ENCODE measurements at regions not wholly inside any gene's neighbourhood (a gene's known extent, or its start where the extent isn't known, plus 50 kb on each side); places are given as distances from the start of the nearest gene placed in this dataset.
"Not testable (repeated sequence)": the region's sequence is repeated elsewhere in the genome, so short reads cannot be mapped to it uniquely, and the experiment has no call there.

DNA sequence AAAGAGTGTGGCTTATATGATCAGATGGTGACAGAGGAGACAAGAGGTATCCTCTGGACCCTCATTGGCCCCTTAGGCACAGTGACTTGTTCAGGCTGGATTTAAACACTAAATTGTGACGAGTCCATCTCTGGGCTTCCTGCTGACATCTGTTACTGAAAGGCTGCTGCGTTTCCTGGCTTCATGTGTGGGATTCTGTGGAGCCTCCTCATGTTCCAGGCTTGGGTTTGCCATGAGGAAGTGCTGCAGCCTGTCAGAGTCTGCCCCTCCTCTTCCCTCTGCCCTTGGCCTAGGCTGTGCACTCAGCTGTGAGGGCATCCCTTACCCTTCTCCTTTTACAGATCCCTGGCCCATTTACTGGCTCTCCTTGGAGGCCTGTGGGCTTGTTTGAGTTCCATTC, 159.1 kb upstream of the TTC29 start:
- no peak for DNase-seq

DNA sequence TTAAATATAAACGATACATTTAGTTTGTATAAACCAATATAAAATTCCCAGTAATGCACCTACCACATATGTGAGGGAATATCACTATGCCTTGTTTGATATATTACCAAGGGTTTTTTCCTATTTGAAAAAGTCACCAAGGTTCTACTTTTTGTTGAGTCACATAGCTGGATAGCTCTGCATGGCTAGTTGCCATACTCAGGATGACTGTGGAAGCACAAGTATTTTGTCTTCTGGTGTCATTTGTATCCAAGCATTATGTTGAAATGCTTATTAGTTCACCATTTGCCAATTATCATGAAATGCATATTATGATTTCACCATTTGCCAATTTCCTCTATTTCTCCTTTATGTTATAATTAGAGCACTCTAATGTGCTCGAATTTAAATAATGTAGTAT, 162.7 kb upstream of the TTC29 start:
- no peak for DNase-seq

DNA sequence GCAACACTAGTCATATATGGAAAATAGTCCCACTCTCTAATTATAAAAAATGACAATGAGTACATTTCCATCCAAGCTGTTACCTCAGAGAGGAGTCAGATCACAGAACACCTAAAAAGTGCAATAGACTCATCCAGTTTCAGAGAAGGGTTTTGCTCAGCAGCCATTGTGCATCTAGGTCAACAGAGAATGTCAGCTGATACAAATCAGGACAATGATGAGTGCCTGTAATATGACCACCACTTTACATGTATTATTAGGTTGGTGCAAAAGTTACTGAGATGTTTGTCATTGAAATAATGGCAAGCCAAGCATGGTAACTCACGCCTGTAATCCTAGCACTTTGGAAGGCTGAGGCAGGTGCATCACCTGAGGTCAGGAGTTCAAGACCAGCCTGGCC, 164.1 kb upstream of the TTC29 start:
- DNase-seq, result no peak

DNA sequence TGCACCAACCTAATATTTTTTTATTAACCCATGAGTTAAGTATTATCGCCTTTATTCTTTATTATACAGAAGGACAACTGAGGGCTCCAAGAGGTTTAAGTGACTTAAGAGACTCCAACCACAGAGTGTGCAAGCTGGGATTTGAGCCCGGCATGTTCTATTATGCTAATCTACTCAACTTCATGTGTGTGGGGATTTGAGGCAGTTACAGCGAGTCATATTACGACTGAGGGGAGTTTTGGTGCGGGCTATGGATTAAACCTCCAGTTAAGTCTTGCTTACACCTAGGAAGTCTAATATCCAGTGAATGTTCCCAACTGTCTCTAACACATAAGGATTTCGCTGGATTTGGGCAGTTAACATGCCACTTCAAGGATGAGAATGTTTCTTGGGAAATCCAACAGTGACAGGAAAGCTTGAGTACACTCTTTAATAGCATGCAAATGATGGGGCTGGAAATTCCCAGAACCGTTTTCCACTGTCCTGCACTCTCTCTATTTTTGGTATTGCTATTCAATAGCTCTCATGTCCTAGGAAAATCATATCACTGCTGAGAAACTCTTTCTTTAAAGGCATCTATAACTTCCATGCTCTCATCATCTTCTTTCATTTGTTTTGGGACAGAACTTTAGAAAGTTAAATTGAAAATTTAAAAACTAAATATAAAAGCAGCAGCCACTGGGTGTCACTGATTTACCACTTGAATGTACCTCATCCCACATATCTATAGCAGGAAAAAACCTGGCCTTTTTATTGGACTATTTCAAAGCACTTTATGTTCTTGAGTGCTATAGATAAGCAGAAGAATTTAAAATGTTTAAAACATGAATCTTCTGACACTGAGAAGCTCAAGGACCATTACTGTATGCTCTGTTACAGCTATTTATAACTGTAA, 165.1 kb upstream of the TTC29 start:
- DNase-seq, result no peak

DNA sequence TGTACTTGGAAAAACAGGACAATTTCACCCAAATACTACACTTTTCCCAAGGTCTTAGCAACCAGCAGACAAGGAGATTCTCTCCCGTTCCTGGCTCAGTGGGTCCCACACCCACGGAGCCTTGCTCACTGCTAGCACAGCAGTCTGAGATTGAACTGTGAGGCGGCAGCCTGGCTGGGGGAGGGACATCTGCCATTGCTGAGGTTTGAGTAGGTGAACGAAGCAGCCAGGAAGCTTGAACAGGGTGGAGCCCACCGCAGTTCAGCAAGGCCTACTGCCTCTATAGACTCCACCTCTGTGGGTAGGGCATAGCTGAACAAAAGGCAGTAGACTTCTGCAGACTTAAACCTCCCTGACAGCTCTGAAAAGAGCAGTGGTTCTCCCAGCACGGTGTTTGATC, 166.5 kb upstream of the TTC29 start:
- DNase-seq, result not testable (repeated sequence)

DNA sequence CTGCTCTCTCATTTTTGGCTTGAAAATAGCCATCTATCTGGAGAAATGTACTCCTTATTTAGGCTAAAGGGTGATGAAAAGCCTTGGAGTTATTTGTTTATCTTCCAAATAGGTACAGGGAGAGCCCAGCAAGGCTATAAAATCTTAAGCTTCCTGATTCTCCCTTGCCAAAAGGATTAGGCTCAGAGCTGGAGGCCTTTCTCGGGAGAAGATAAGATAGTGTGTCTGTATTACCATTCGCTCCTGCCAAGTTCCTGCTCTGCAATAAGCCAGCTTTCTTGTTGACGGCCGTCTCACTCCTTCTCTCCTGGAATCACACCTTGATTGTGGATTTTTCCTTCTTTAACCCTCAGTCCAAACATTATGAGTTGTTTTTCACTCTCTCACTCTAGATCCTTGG, 171.8 kb upstream of the TTC29 start:
- DNase-seq, result no peak

DNA sequence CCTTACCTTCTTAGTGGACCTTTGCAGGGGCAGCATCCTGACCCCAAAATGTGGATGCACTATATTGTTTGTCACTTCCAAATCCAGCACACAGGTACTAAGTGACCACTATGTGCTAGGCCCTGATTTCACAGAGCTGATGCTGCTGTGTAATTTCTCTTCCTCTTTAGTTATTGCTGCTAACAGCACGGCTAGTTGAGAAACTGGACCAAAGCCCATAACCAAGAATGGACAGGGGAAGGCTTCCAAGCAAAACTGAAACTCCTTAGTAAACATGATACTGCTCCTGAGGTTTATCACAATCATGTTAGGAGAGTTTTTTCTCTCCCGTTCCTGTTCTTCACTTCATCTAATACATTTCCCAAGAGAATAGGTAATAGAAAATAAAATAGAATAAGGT, 172.9 kb upstream of the TTC29 start:
- DNase-seq, result no peak

DNA sequence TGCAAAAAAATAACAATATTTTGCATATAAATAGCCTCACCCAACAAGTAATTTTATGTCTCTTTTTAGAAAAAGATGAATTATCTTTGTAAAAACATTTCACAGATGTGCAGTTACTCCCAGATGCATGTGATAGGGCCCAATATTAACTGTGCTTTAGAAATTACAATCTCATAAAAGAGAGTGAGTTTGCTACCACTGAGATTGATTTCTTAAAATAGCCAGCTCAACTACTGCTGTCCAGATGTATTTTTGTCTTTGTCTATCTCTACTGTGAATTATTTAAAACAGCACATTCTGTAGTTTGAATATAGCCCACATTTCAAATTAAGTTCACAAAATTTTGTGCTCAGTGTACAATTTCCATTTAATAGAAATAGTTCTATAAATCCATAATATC, 177.0 kb upstream of the TTC29 start:
- DNase-seq, result no peak

DNA sequence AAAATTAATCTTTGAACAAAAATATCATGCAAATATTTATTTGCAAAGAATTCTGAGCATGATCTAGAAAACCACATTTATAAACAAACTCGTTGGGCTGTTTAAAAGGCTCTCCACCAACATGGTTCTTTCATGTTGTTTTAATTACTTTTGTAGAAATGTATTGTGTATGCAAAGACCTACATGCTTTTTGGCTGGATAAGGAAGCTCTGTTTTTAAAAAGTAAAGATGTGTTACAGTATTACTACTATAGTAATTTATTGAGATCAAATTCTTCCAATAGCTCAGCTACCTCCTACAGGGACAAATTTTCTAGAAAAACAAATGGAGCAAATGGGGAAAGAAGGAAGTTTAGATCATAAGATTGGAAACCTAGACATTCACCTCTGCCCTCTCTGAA, 177.5 kb upstream of the TTC29 start:
- DNase-seq, result no peak

DNA sequence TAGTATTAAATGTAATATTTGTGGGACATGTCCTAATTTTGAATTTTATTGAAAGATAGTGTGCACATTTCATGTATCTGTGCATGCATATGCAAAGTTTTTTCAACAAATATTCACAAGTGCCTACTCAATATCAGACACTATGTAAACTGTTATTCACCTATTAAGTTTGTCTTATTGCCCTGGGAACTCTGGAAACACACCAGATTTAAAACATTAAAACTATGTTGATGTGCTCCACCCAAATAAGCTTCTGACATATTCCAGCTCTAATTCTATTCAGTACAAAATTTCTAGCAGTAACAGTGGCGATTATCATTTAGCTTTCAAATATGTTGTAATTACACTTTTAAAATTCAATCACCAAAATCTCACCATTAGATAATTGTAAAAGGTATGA, 183.1 kb upstream of the TTC29 start:
- DNase-seq, result no peak

DNA sequence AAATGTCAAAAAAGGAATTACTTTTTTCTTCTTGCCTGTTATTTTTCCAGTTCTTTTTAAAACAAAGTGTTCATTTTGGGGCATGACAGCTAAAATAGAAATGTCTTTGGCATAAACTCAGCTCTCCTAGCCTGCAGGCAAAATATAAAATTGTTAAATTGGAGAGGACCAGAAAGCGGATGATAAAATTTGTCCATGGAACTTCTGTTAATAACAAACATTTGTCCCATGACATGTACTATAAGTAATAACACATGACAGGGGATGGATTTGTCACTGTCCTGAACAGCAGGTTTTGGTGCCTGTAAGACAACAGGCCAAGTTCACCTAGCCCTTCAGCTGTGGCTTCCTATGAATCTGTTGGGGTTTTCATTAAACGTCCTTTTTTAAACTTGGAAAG, 184.0 kb upstream of the TTC29 start:
- no peak for DNase-seq

DNA sequence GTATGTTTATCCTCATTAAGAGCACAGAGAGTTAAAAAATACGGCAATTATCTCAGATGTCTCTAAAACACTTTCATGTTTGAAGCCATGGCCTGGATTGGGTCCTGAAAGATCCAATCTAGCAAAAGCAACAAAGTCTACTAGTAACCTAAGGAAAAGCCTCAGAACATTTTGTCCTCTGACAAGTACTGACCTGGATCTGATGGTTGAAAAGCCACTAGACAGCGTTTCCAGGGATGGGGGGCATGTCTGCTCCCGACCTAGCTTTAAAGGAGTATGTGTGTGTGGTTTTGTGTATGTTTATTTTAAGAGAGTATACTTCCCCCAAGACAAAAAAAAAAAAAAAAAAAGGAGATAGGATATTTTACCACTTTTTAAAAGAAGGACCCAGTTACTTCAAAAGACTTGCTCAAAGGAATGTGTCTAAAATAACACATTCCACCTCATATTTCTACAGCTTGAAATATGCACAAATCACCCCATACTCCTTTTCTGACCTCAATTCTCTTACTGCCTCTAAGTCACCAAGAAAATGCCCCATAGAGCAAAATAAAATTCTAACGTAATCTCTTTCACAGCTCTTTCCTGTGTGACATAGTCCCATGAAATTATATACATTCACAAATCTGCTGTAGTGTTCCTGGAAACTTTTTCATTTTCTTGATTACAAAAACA, 189.0 kb upstream of the TTC29 start:
- no peak for DNase-seq

DNA sequence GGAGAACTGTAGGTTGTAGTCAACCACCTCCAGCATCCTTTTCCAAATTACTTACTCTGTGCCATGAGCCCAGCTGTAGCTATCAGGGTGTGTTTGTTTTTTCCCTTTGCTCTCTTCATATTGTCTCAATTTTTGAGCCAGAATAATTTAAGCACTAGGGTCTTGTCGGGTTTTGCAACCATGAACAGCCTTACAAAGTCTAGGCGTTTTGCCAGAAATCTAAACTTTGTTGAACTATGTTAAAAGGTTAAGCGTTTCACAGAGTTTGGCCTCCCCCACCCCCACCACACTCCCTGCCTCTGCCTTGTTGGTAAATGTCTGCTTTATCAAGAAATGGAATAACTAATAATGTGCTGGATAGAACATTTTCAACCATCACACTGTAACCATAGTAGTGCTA, 190.6 kb upstream of the TTC29 start:
- no peak for DNase-seq

DNA sequence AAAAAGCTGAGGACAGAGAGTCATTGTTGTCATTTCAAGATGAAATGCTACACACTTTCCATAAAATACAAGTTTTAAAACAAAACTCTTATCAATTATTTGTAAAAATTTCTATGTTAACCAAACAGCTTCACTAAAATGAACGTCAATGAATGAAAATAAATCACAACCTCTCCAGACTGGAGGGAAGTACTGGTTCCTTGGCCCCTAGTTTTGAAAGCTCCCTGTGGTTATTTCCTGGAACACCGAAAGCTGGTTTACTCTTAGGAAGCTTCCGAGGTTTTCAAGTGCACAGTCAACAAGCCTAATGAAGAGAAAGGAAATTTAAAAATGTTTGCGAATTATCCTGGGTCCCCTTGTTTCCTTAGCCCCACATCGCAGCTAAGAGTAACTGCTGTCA, 191.1 kb upstream of the TTC29 start:
- no peak for DNase-seq

DNA sequence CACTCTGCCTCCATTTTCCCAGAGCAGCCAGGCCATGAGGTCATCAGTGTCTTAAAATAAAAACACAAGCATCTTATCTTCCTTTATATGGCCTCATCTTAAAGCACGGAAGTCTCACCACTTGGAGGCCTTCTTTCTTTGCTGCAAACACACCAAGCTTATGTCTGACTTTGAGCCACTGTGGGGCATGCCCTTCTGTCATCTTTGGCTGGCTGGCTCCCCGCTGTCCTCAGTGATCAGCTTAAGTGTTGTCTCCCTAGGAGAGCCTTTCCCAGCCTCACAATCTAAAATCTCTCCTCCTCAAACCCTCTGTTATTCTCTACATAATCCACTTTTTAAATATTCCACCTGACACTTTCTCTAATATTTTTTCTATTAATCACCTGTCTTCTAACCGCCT, 191.6 kb upstream of the TTC29 start:
- no peak for DNase-seq

DNA sequence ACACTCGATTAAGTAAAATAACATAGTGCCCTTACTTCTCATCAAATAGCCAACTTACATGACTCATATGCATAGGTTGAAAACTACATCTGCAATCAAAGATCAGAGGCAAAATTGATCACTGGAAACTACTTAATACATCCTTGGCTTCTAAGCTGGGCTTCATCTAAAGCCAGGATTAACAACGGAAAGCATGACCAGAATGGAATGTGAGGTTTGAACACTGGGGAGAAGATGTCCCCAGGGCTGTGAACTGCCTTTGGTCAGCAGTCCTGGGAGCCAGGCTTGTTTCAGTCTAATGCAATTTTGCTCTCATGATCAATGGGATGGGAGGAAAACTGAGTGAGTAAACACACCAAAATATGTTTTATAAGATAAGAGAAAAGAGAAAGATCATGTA, 192.5 kb upstream of the TTC29 start:
- no peak for DNase-seq

DNA sequence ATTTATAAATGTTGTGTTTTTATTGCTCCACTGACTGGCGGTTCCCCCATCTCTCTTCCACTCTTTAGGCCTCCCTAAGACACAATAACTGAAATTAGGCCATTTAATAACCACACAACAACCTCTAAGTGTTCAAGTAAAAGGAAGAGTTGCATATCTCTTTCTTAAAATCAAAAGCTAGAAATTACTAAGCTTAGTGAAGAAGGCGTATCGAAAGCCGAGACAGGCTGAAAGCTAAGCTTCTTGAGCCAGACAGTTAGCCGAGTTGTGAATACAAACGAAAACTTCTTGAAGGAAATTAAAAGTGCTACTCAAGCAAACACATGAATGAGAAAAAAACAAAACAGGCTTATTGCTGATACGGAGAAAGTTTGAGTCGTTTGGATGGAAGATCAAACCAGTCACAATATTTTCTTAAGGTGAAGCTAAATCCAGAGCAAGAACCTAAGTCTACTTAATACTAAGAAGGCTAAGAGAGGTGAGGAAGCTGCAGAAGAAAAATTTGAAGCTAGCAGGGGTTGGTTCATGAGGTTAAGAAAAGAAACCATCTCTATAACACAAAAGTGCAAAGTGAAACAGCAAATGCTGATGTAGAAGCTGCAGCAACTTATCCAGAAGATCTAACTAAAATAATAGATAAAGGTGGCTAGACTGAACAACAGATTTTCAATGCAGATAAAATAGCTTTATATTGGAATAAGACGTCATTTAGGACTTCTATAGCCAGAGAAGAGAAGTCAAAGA, 194.0 kb upstream of the TTC29 start:
- DNase-seq, result no peak

DNA sequence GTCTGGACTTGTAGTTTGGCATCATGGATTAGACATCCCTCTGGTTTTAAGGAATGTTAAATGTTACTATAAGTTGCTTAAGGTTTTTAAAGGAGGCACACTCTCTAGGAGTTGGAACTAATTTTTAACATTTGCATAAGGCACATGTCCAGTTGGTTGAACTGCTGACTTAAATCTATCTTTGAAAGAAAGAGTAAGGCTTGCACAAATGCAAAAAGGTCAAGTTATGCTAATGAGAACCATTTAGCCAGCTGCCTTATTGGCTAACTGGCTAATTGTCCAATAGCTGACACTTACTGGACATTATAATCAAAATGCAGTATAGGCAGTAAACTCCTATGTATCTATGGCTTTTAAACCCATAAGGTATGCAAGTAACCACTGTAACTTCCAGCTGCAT, 206.1 kb upstream of the TTC29 start:
- DNase-seq, result no peak

DNA sequence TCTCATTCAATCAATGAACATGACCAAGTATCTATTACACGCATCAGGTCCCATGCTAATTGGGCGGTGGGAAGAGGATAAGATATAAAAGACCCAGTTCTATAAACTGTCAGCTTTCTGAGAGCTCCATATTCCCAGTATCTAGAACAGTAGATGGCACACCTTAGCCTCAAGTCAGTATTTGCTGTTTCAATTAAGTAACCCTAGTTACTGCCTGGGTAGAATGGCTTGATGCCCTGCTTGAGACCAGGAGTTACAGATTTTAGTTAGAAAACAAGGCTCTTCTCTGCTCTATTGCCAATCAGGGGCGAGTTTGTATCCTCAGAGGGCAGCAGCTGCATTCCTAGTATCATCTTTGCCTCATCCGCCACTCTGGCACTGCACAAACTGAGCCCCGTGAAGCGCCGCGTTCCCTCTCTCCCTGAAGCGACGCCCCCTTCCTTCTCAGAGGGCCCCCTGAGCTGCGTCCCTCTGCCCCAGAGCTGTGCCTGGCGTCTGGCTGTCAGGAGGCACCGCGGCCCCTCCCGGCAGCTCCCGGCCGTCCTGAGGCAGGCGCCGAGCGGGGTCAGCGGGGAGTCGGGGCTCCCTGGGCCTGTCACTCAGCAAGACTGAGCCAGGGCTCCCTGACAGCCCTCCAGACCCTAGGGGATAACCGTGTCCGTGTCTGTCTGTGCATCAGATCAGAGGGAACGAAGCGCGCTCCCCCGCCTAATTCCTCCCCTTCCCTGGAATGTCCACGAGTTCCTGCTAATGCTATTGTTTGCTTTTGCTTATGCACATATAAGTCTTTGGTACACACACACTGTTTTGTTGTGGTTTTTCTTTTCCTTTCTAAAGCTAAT, 212.4 kb upstream of the TTC29 start:
- DNase-seq, result no peak

DNA sequence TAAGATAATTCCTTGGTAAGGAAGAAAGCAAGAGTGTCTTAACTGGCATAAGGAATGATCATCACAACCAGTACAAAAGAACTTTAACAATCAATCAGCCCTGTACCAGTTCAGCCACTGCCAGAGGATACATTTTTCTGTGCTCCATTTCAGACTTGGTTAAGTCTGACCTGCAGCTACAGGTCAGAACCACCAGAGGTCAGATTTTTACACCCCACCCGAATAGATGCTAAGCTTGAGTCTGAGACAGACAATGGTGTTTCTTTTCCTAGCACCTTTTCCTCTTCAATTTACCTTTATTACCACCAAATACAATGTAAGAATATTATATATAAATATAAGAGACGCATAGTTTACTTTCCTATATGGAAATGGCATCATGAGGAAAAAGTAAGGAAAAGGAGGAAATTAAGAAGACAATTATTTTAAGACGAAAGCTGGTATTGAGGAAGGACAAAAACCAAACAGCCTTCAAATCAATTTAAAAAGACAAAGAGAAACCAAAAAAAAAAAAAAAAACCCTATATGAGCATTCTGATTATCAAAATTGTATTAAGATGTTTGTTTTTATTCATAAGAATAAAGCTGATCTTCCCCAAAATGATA, 215.3 kb upstream of the TTC29 start:
- peak; percentile 5 for DNase-seq

DNA sequence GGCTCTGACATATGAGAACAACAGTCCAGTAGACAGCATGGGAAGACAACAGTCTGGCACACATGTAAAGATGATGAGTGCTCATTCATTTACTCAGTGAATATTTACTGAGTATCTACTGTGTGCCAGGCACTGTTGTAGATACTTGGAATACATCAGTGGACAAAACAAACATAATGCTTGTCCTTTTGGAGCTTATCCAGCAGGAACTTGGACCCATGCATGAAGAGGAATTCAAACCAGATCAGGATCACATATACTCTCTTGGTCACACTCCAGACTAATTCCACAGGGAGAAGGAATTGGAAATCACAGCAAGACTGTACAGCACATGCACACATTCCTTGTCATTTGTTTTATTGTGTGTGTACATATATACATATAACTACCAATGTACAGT, 217.6 kb upstream of the TTC29 start:
- DNase-seq, result no peak

DNA sequence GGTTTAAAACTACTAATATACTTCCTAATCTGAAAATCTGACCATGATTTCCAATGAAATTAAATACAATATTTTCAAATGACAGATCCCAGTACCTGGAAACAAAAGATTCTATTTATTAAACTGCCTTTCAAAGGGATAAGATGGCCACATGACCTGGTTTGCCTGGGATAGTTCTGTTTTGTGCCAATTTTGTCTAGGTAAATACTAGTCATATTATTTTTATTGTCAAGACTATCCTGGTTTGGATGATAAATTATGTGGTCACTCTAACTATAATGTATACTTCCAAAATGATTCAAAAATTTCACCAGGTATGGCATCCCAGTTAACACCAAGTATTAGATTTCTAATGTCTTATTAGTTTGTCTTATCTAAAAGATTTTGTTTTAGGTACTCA, 222.5 kb upstream of the TTC29 start:
- DNase-seq, result not testable (repeated sequence)

DNA sequence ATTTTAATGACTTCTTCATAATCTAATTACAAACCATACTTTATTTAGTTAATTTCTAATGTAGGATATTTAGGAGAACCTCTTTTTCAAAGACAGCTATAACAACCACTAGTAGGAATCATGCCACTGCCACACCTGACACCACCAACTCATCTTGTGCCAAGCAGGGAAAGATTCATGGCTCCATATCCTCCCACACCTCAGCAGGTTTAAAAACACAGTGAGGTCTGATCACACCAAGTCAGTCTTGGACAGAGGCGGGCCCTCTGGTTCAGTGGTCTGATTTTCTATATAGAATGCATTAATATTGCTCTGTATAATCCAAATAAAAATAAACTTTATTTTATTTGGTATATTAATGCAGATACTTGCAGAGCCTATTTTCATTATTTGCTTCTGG, 227.7 kb upstream of the TTC29 start:
- no peak for DNase-seq
